IMR-90 (cell line): ENCODE measurements at regions not wholly inside any gene's neighbourhood (a gene's known extent, or its start where the extent isn't known, plus 50 kb on each side); places are given as distances from the start of the nearest gene placed in this dataset.

Experiments
- ATAC-seq: fragments of 200-7000 bp; cut with Tn5 transposase; 2 replicates; pipeline ENCODE4 v1.9.1; 2020; ENCODE audit warnings: low read depth, mild to moderate bottlenecking, moderate library complexity
- BruUV-seq: library from RNA; stranded (reverse); fragments of 400-500 nt; replicated peaks from 2 replicates; lab custom pipeline; 2021; lab: Mats Ljungman, UMichigan
- CTCF ChIA-PET: fragments of 300-600 bp; formaldehyde crosslinking; extraction: SDS; loops from one replicate; lab custom pipeline; 2021; ENCODE audit warnings: antibody characterized with exemption; lab: Yijun Ruan, JAX
- POLR2A ChIA-PET: fragments of 300-600 bp; sonication (Branson Sonifier 250); formaldehyde crosslinking; loops from one replicate; lab custom pipeline; 2022; ENCODE audit warnings: antibody characterized with exemption; ENCODE audit not compliant: unreplicated experiment; lab: Charles Lee
- DNase-seq: peaks from one replicate; pipeline ENCODE4 v3.0.0; 2013
- H2AFZ ChIP-seq: replicated peaks from 2 replicates; pipeline ENCODE3; 2013; ENCODE audit warnings: low read length, mild to moderate bottlenecking; ENCODE audit not compliant: poor library complexity
- H2AK5ac ChIP-seq: 2 replicates; pipeline ENCODE4 v1.6.1; 2013; ENCODE audit warnings: low read depth, low read length, inconsistent platforms
- H2AK9ac ChIP-seq: replicated peaks from 2 replicates; pipeline ENCODE3; 2013; ENCODE audit warnings: mild to moderate bottlenecking, low read depth, low read length, moderate library complexity; ENCODE audit not compliant: poor library complexity
- H2BK120ac ChIP-seq: 2 replicates; pipeline ENCODE4 v1.6.1; 2013; ENCODE audit warnings: low read depth, low read length, inconsistent platforms
- H2BK15ac ChIP-seq: 3 replicates; pipeline ENCODE4 v1.6.1; 2013; ENCODE audit warnings: low read depth, low read length, inconsistent platforms
- H2BK20ac ChIP-seq: 2 replicates; pipeline ENCODE4 v1.6.1; 2013; ENCODE audit warnings: low read depth, mild to moderate bottlenecking, inconsistent platforms, low read length, moderate library complexity
- H2BK5ac ChIP-seq: 2 replicates; pipeline ENCODE4 v1.6.1; 2013; ENCODE audit warnings: mild to moderate bottlenecking, low read depth, low read length, inconsistent platforms; ENCODE audit not compliant: poor library complexity, severe bottlenecking
- H3K14ac ChIP-seq: replicated peaks from 2 replicates; pipeline ENCODE4 v1.6.1; 2013; ENCODE audit warnings: low read depth, low read length, inconsistent platforms
- H3K18ac ChIP-seq: 2 replicates; pipeline ENCODE4 v1.6.1; 2013; ENCODE audit warnings: low read depth, low read length, control low read depth
- H3K23ac ChIP-seq: 2 replicates; pipeline ENCODE4 v1.6.1; 2013; ENCODE audit warnings: low read depth, low read length, inconsistent platforms
- H3K27ac ChIP-seq: 2 replicates; pipeline ENCODE4 v1.5.1; 2013; ENCODE audit warnings: mild to moderate bottlenecking, control low read depth, low read length; ENCODE audit not compliant: insufficient read depth
- H3K27me3 ChIP-seq: 2 replicates; pipeline ENCODE4 v1.6.1; 2013; ENCODE audit warnings: low read length; ENCODE audit not compliant: control insufficient read depth, insufficient read depth
- H3K36me3 ChIP-seq: 2 replicates; pipeline ENCODE4 v1.6.1; 2013; ENCODE audit warnings: low read length, mixed read lengths; ENCODE audit not compliant: control insufficient read depth, insufficient read depth
- H3K4ac ChIP-seq: 2 replicates; pipeline ENCODE4 v1.6.1; 2013; ENCODE audit warnings: low read depth, low read length, inconsistent platforms
- H3K4me1 ChIP-seq: 2 replicates; pipeline ENCODE4 v1.6.1; 2013; ENCODE audit warnings: low read length, mixed read lengths; ENCODE audit not compliant: control insufficient read depth, insufficient read depth
- H3K4me2 ChIP-seq: 2 replicates; pipeline ENCODE4 v1.6.1; 2013; ENCODE audit warnings: low read depth, mild to moderate bottlenecking, control low read depth, low read length, moderate library complexity
- H3K4me3 ChIP-seq: 2 replicates; pipeline ENCODE4 v1.5.1; 2013; ENCODE audit warnings: low read depth, mild to moderate bottlenecking, control low read depth, low read length, moderate library complexity; ENCODE audit not compliant: insufficient read depth
- H3K56ac ChIP-seq: 2 replicates; pipeline ENCODE4 v1.6.1; 2013; ENCODE audit warnings: low read length, inconsistent platforms; ENCODE audit not compliant: insufficient read depth; ENCODE audit errors: extremely low read depth
- H3K79me1 ChIP-seq, 2 experiments: 2 replicates each; pipeline ENCODE4 v1.6.1; 2013; ENCODE audit warnings: low read length in 2 of 2, inconsistent platforms in 1 of 2, low read depth in 1 of 2
- H3K9ac ChIP-seq: 2 replicates; pipeline ENCODE4 v1.6.1; 2013; ENCODE audit warnings: low read depth, low read length, control low read depth
- H3K9me1 ChIP-seq: 2 replicates; pipeline ENCODE4 v1.6.1; 2013; ENCODE audit warnings: low read length, inconsistent platforms; ENCODE audit not compliant: insufficient read depth
- H3K9me3 ChIP-seq: 2 replicates; pipeline ENCODE4 v1.6.1; 2013; ENCODE audit warnings: low read length; ENCODE audit not compliant: control insufficient read depth, insufficient read depth
- H4K20me1 ChIP-seq: 2 replicates; pipeline ENCODE4 v1.6.1; 2013; ENCODE audit warnings: low read length, inconsistent platforms; ENCODE audit not compliant: insufficient read depth
- H4K5ac ChIP-seq: 2 replicates; pipeline ENCODE4 v1.6.1; 2013; ENCODE audit warnings: mild to moderate bottlenecking, low read depth, low read length, control low read depth
- H4K8ac ChIP-seq, 2 experiments: 2 replicates each; pipeline ENCODE4 v1.6.1; 2013; ENCODE audit warnings: low read depth in 2 of 2, low read length in 2 of 2, control low read depth in 1 of 2, inconsistent platforms in 1 of 2
- H4K91ac ChIP-seq: 2 replicates; pipeline ENCODE4 v1.6.1; 2013; ENCODE audit warnings: low read depth, low read length, inconsistent platforms; ENCODE audit not compliant: insufficient read depth
- BHLHE40 ChIP-seq: fragments of 150-350 bp; IDR thresholded peaks from 2 replicates; pipeline ENCODE4 v1.6.1; 2016; ENCODE audit warnings: mild to moderate bottlenecking, low read depth, low read length
- CEBPB ChIP-seq: IDR thresholded peaks from 2 replicates; pipeline ENCODE4 v1.6.1; 2012; ENCODE audit warnings: low read depth, low read length, improper control_type of control experiment
- CHD1 ChIP-seq: IDR thresholded peaks from 2 replicates; pipeline ENCODE4 v1.6.1; 2012; ENCODE audit warnings: low read depth, low read length, improper control_type of control experiment
- FOS ChIP-seq: fragments of 150-350 bp; IDR thresholded peaks from 2 replicates; pipeline ENCODE4 v1.6.1; 2016; ENCODE audit warnings: low read depth, low read length
- MAFK ChIP-seq: IDR thresholded peaks from 2 replicates; pipeline ENCODE4 v1.6.1; 2012; ENCODE audit warnings: low read depth, low read length, improper control_type of control experiment
- MAZ ChIP-seq: IDR thresholded peaks from 2 replicates; pipeline ENCODE4 v1.6.1; 2012; ENCODE audit warnings: low read depth, mild to moderate bottlenecking, low read length, improper control_type of control experiment, moderate library complexity, borderline replicate concordance
- MXI1 ChIP-seq: IDR thresholded peaks from 2 replicates; pipeline ENCODE4 v1.6.1; 2012; ENCODE audit warnings: low read depth, mild to moderate bottlenecking, low read length, moderate library complexity, borderline replicate concordance
- NFE2L2 ChIP-seq: fragments of 150-350 bp; IDR thresholded peaks from 2 replicates; pipeline ENCODE4 v1.6.1; 2016; ENCODE audit warnings: low read depth, mild to moderate bottlenecking, low read length
- POLR2A ChIP-seq: IDR thresholded peaks from 2 replicates; pipeline ENCODE4 v1.6.1; 2012; ENCODE audit warnings: mild to moderate bottlenecking, low read depth, low read length
- RAD21 ChIP-seq: IDR thresholded peaks from 2 replicates; pipeline ENCODE4 v1.6.1; 2012; ENCODE audit warnings: low read length, improper control_type of control experiment
- RCOR1 ChIP-seq: IDR thresholded peaks from 2 replicates; pipeline ENCODE4 v1.6.1; 2012; ENCODE audit warnings: mild to moderate bottlenecking, low read length, improper control_type of control experiment; ENCODE audit not compliant: insufficient replicate concordance
- RFX5 ChIP-seq: IDR thresholded peaks from 2 replicates; pipeline ENCODE4 v1.8.0; 2012; ENCODE audit warnings: low read depth, mild to moderate bottlenecking, low read length, moderate library complexity
- SMC3 ChIP-seq: fragments of 150-350 bp; IDR thresholded peaks from 2 replicates; pipeline ENCODE4 v1.6.1; 2016; ENCODE audit warnings: low read depth, mild to moderate bottlenecking, antibody characterized with exemption, low read length, moderate library complexity
- WGBS, 2 experiments: methylation state at CpG; one replicate each; pipeline versions ENCODE4 v1.1.5 to v1.1.7; 2013; ENCODE audit warnings: missing lambda C conversion rate in 2 of 2; ENCODE audit not compliant: insufficient read length in 1 of 2; ENCODE audit errors: extremely low coverage in 2 of 2; 5-methylcytosine and 5-hydroxymethylcytosine counted together
- dilution Hi-C: fragments of 300-500 bp; cut with HindIII; formaldehyde crosslinking; loops from one replicate; pipeline ENCODE4 v1.14.3; 2018; ENCODE audit warnings: low sequenced_read_pairs; ENCODE audit not compliant: unreplicated experiment
- in situ Hi-C: fragments of 300-500 bp; cut with MboI; formaldehyde crosslinking; loops from 3 replicates; pipeline ENCODE4 v1.14.3; 2019; ENCODE audit warnings: low sequenced_read_pairs, inconsistent platforms, mixed read lengths
- intact Hi-C: fragments of 100-400 bp; cut with micrococcal nuclease; formaldehyde crosslinking; loops from 2 replicates; pipeline ENCODE4 v1.10.0; 2022
- TF ChIP-seq, protein P1 (sequence below): conservative IDR thresholded peaks from 2 replicates; pipeline ENCODE4 v1.5.1; 2012; ENCODE audit warnings: mild to moderate bottlenecking, low read depth, low read length, improper control_type of control experiment
- TF ChIP-seq, protein P2 (sequence below): fragments of 150-350 bp; IDR thresholded peaks from 2 replicates; pipeline ENCODE4 v1.6.1; 2017; ENCODE audit warnings: mild to moderate bottlenecking, antibody characterized with exemption, low read length, low read depth
- TF ChIP-seq, protein P3 (sequence below): fragments of 150-350 bp; IDR thresholded peaks from 2 replicates; pipeline ENCODE4 v1.6.1; 2016; ENCODE audit warnings: low read depth, mild to moderate bottlenecking, low read length, moderate library complexity, borderline replicate concordance

DNA sequence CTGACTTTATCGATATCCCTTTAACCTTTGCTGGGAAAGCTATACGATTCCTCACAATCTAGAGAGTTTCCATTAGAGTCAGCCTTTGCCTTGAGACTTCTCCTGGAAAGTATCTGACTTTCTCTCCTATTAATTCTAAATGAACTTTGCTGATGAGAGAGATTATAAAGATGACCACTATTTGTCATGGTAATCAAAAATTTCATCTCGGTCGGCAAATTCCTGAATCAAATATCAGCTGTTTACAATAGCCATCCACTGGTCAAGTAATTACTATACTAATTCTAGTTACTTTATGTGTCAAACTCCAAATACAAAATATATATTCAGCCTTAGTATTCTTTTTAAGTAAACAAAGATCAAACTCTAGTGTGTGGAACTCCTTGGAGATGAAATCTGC lies 164.4 kb upstream of the ITGA1 start:
- no peak overlapping the region for H3K27ac ChIP-seq
- H3K36me3 ChIP-seq: no peaks in the 10 kb centered on the region
- no peaks in the 10 kb centered on the region for H3K9me1 ChIP-seq
- H2BK5ac ChIP-seq: no peak overlapping the region
- ChIA-PET CTCF (no interaction called here), POLR2A (no interaction called here)
- H2BK15ac ChIP-seq: no peak overlapping the region
- H3K27me3 ChIP-seq: no peaks in the 10 kb centered on the region
- no peak overlapping the region for H2AK5ac ChIP-seq
- no peak overlapping the region for H3K56ac ChIP-seq
- H3K4ac ChIP-seq: no peak overlapping the region
- no peak overlapping the region for H2BK20ac ChIP-seq
- H3K4me2 ChIP-seq: no peak overlapping the region
- H4K8ac ChIP-seq: no peak overlapping the region
- no peak overlapping the region for H3K9ac ChIP-seq
- no peaks in the 10 kb centered on the region for H3K4me1 ChIP-seq
- H2AK9ac ChIP-seq: no peak overlapping the region
- dilution Hi-C loops: no loop called here
- in situ Hi-C loops: no loop called here
- H3K9me3 ChIP-seq: no peaks in the 10 kb centered on the region
- no CpG with 5 or more reads among the region's 4 CpGs for WGBS, 2 experiments
- TF ChIP-seq CEBPB: no peak
- TF ChIP-seq, protein P1, sequence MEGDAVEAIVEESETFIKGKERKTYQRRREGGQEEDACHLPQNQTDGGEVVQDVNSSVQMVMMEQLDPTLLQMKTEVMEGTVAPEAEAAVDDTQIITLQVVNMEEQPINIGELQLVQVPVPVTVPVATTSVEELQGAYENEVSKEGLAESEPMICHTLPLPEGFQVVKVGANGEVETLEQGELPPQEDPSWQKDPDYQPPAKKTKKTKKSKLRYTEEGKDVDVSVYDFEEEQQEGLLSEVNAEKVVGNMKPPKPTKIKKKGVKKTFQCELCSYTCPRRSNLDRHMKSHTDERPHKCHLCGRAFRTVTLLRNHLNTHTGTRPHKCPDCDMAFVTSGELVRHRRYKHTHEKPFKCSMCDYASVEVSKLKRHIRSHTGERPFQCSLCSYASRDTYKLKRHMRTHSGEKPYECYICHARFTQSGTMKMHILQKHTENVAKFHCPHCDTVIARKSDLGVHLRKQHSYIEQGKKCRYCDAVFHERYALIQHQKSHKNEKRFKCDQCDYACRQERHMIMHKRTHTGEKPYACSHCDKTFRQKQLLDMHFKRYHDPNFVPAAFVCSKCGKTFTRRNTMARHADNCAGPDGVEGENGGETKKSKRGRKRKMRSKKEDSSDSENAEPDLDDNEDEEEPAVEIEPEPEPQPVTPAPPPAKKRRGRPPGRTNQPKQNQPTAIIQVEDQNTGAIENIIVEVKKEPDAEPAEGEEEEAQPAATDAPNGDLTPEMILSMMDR: no peak
- no peak for TF ChIP-seq CHD1
- no peak for TF ChIP-seq MXI1
- no peak for TF ChIP-seq RFX5
- TF ChIP-seq NFE2L2: no peak
- no peak for TF ChIP-seq BHLHE40
- TF ChIP-seq SMC3: no peak
- no peak for TF ChIP-seq POLR2A
- no peak for TF ChIP-seq MAFK
- no peak for TF ChIP-seq FOS
- TF ChIP-seq, protein P2, sequence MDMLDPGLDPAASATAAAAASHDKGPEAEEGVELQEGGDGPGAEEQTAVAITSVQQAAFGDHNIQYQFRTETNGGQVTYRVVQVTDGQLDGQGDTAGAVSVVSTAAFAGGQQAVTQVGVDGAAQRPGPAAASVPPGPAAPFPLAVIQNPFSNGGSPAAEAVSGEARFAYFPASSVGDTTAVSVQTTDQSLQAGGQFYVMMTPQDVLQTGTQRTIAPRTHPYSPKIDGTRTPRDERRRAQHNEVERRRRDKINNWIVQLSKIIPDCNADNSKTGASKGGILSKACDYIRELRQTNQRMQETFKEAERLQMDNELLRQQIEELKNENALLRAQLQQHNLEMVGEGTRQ: no peak
- TF ChIP-seq RCOR1: no peak
- TF ChIP-seq MAZ: no peak
- no peak for TF ChIP-seq RAD21
- TF ChIP-seq, protein P3, sequence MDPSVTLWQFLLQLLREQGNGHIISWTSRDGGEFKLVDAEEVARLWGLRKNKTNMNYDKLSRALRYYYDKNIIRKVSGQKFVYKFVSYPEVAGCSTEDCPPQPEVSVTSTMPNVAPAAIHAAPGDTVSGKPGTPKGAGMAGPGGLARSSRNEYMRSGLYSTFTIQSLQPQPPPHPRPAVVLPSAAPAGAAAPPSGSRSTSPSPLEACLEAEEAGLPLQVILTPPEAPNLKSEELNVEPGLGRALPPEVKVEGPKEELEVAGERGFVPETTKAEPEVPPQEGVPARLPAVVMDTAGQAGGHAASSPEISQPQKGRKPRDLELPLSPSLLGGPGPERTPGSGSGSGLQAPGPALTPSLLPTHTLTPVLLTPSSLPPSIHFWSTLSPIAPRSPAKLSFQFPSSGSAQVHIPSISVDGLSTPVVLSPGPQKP: no peak
- no peak overlapping the region for H4K5ac ChIP-seq
- ATAC-seq (no peak), DNase-seq (no peak)
- no peaks in the 10 kb centered on the region for H4K20me1 ChIP-seq
- H3K18ac ChIP-seq: no peak overlapping the region
- H2BK120ac ChIP-seq: no peak overlapping the region
- H4K91ac ChIP-seq: no peak overlapping the region
- no peak overlapping the region for H3K4me3 ChIP-seq
- no peak overlapping the region for H3K23ac ChIP-seq
- H3K79me1 ChIP-seq: no peaks in the 10 kb centered on the region
- intact Hi-C loops: no loop called here
- H2AFZ ChIP-seq: no peak overlapping the region
- H3K14ac ChIP-seq: no peak overlapping the region
- no TSS peak for BruUV-seq
